ENCODE measurements at regions not wholly inside any gene's neighbourhood (a gene's known extent, or its start where the extent isn't known, plus 50 kb on each side); places are given as distances from the start of the nearest gene placed in this dataset.

DNA sequence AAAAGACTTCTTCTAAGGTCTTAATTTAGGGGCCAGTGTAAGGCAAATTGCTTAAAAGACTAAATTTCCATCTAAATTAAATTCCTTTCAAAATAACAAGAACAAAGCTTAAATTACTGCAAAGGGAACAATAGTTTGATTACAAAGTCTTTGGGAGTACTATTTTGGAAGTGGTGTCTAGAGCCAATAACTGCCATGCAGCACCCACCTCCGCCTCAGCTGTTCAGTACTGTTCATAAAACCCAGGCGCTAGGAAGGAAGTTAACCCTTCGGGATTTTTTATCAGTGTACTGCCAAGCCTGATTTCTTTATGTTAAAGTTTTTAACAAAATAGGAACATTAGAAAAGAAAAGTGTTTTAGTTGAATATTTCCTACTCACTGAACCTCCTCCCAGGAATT, 210.1 kb downstream of the LIG4 start:
- no peak for DNase-seq (ENCODE audit: low read depth, low spot score)

DNA sequence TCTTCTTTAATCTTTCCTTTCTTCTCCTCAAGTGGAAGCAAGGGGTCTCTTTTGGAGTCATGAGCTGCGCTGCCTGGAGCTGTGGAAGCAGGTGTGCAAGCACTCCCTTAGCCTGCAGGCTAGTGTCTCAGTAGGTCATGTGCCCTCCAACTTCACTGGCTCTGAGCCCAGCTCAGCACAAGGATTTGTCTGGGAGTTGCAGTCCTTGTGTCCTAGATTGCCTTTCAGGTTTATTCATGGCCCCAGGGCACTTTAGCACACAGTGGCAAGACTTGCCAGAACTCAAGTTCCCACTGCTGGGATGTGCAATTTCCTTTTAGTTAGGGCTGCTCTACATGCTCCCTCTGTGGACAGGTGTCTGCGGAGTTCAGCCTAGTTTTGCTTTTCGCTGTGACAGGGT, 211.7 kb downstream of the LIG4 start:
- no peak for DNase-seq (ENCODE audit: low read depth, low spot score)

DNA sequence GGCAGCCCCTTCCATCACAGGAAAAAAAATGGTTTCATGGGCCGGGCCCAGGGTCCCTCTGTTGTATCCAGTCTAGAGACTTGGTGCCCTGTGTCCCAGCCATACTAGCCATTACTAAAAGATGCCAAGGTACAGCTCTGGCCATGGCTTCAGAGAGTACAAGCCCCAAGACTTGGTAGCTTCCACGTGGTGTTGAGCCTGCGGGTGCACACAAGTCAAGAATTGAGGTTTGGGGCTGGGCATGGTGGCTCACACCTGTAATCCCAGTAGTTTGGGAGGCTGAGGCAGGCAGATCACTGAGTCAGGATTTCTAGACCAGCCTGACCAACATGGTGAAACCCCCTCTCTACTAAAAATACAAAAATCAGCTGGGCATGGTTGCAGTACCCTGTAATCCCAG, 214.3 kb downstream of the LIG4 start:
- no peak for DNase-seq (ENCODE audit: low read depth, low spot score)

DNA sequence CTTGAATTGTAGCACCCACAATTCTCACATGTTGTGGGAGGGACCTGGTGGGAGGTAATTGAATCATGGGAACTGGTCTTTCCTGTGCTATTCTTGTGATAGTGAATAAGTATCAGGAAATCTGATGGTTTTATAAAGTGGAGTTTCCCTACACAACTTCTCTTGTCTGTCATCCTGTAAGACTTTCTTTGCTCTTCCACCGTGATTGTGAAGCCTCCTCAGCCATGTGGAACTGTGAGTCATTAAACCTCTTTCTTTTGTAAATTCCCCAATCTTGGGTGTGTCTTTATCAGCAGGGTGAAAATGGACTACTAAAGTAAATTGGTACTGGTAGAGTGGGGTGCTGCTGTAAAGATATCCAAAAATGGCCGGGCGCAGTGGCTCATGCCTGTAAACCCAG, 215.6 kb downstream of the LIG4 start:
- DNase-seq (ENCODE audit: low read depth, low spot score): no peak

- DNase-seq (ENCODE audit: low read depth, low spot score): no peak
Measured at GRCh38 chr13:107994137-107994536, 221.2 kb downstream of the LIG4 start.

- no peak for DNase-seq (ENCODE audit: low read depth, low spot score)
Measured at GRCh38 chr13:107993239-107993949, 221.9 kb downstream of the LIG4 start.

DNA sequence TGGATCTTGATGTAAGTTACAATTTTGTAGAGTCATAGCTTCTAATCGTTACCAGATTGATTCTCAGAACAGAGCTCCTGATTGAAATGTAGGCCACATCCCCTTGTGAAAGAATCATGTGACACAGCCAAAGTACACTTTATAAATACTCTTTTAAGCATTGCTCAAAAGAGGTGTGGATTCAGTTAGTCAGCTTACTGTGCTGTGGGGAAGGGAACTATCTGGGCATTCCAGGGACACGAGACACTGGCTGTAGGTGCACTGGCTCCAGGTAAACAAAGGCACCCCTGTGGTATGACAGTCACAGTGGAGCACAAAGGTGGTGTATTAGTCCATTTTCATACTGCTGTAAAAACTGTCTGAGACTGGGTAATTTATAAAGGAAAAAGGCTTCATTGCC, 222.8 kb downstream of the LIG4 start:
- DNase-seq (ENCODE audit: low read depth, low spot score): no peak

- no peak for DNase-seq (ENCODE audit: low read depth, low spot score)
Measured at GRCh38 chr13:107977071-107977574, 238.2 kb downstream of the LIG4 start.

DNA sequence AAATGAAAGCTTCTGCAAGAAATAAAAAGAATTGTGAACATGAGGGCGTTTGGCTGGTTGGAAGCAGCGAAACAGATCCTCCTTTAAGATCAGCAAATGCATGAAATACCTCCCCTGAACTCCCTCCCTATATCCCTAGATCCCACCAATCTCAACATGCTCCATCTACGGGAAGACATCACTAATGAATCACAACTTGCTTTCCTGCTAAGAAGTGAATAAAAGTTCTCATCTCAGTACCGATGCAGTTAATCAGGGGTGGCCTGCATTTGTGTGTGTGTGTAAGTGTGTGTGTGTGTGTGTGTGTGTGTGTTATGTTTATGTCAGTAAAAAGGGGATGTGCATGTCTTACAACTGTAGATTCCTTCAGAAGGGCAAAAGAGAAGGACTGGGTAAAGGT, 238.7 kb downstream of the LIG4 start:
- DNase-seq (ENCODE audit: low read depth, low spot score): no peak

GRCh38 chr13:107974409-107974808, 240.9 kb downstream of the LIG4 start:
- DNase-seq (ENCODE audit: low read depth, low spot score): no peak

GRCh38 chr13:107969546-107969945, 245.8 kb downstream of the LIG4 start:
- DNase-seq (ENCODE audit: low read depth, low spot score): no peak

- DNase-seq (ENCODE audit: low read depth, low spot score): no peak
Measured at GRCh38 chr13:107968470-107968869, 246.9 kb downstream of the LIG4 start.

GRCh38 chr13:107964395-107964794, 250.9 kb downstream of the LIG4 start:
- no peak for DNase-seq (ENCODE audit: low read depth, low spot score)

GRCh38 chr13:107961849-107962608, 253.3 kb downstream of the LIG4 start:
- DNase-seq (ENCODE audit: low read depth, low spot score): no peak

- DNase-seq (ENCODE audit: low read depth, low spot score): no peak
Measured at GRCh38 chr13:107960301-107960700, 255.0 kb downstream of the LIG4 start.

- no peak for DNase-seq (ENCODE audit: low read depth, low spot score)
Measured at GRCh38 chr13:107956889-107957288, 258.4 kb downstream of the LIG4 start.

- no peak for DNase-seq (ENCODE audit: low read depth, low spot score)
Measured at GRCh38 chr13:107942030-107942617, 273.2 kb downstream of the LIG4 start.

DNA sequence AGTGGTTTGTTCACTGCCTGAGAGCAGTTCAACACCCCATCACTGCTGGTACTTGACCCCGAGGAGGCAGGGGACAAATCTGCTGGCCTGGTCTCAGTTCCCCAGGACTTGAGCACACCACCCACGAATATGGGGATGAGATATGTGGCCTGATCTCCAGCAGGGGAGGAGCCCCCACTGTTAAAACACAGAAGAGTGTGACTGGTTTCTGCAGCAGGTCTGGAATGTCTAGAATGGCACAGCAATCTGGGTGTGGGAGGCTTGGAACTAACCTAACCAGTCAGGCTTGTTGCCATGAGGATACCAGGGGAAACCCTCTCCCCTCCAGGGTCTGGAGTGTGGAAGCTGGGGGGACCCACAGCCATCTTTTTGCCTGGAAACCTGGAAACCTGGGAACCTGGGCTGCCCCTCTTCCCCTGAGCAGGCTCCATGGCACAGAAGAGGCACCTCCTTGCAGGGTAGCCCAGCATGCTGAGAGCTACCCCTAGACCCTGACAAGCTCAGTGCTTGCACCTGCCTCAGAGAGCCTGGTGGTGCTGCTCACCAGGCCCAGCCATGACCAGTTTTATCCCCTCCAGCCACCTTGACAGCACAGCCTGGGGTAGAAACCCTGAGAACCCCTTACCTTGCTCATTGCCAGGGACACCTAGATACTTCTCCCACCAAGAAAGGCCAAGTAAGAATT, 273.8 kb downstream of the LIG4 start:
- DNase-seq (ENCODE audit: low read depth, low spot score): no peak

DNA sequence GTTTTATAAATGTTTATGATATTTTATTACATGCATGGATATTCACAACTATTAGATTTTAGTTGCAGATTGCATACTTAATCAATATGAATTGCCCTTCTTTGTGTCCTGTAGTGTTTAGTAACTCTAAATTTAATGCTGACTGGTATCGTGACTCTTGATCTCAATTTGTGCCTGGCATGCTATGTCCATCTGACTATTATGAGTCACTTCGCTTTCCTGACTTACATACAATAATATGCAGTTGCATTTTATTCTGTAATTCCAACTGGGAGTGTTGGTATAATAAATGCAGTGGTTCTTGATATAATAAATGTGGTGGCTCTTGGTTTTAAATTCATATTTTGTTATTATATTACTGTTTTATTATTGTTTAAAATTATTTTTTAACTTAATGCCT, 277.5 kb downstream of the LIG4 start:
- no peak for DNase-seq (ENCODE audit: low read depth, low spot score)

- no peak for DNase-seq (ENCODE audit: low read depth, low spot score)
Measured at GRCh38 chr13:107931056-107931455, 284.3 kb downstream of the LIG4 start.

GRCh38 chr13:107928762-107929161, 286.6 kb downstream of the LIG4 start:
- no peak for DNase-seq (ENCODE audit: low read depth, low spot score)

DNA sequence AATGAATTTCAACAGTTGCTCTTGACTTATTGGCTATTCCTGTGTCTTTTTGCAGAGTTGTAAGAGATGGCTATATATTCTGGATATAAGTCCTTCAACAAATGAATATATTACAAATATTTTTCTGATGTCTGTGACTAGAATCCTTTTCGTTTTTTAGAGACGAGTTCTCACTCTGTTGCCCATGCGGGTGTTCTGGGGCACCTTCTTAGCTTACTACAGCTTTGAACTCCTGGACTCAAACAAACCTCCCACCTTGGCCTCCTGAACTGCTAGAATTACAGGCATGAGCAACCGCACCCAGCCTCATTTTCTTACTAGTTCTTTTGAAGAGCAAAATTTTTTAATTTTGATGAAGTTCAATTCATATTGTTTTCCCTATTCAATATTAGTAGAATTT, 287.8 kb downstream of the LIG4 start:
- DNase-seq (ENCODE audit: low read depth, low spot score): no peak

Data from pulmonary artery endothelial cell (primary cell).